Cortex of kidney (tissue), 1 donor: ENCODE measurements at regions not wholly inside any gene's neighbourhood (a gene's known extent, or its start where the extent isn't known, plus 50 kb on each side); places are given as distances from the start of the nearest gene placed in this dataset.

Source experiments
- DNase-seq: peaks from one replicate; lab custom pipeline; 2025; lab: John Stamatoyannopoulos, UW

- DNase-seq, result no peak
Observed at GRCh38 chr7:35339811-35340210, 85.9 kb upstream of the TBX20 start.

- DNase-seq, result no peak
Observed at GRCh38 chr7:35336444-35336843, 82.5 kb upstream of the TBX20 start.

GRCh38 chr7:35334506-35334905 is 80.6 kb upstream of the TBX20 start:
- DNase-seq, result no peak

- no peak for DNase-seq
Observed at GRCh38 chr7:35333265-35333664, 79.4 kb upstream of the TBX20 start.

GRCh38 chr7:35331730-35332678 is 78.1 kb upstream of the TBX20 start:
- no peak for DNase-seq

GRCh38 chr7:35329026-35329425 is 75.1 kb upstream of the TBX20 start:
- DNase-seq, result no peak

- DNase-seq, result no peak
Observed at GRCh38 chr7:35319606-35320005, 65.7 kb upstream of the TBX20 start.

- DNase-seq, result no peak
Observed at GRCh38 chr7:35316549-35316948, 62.6 kb upstream of the TBX20 start.

- no peak for DNase-seq
Observed at GRCh38 chr7:35315517-35315916, 61.6 kb upstream of the TBX20 start.

- DNase-seq, result no peak
Observed at GRCh38 chr7:35314354-35314753, 60.5 kb upstream of the TBX20 start.

- DNase-seq, result no peak
Observed at GRCh38 chr7:35313575-35313974, 59.7 kb upstream of the TBX20 start.
